ENCODE measurements at regions not wholly inside any gene's neighbourhood (a gene's known extent, or its start where the extent isn't known, plus 50 kb on each side); places are given as distances from the start of the nearest gene placed in this dataset.

GRCh38 chr2:123283431-123283830, 741.7 kb upstream of the CNTNAP5 start:
- H3K79me2 ChIP-seq (ENCODE audit: control insufficient read depth, insufficient read depth, low read length): no peaks in the 10 kb centered on the region
- H3K9me3 ChIP-seq (ENCODE audit: control extremely low read depth in 1 of 3, control insufficient read depth in 2 of 3, insufficient read depth in 1 of 3, low read length in 2 of 3): peaks cover 0 to 1% (median 0%) of the 10 kb centered on the region in 3 donors
- H4K20me1 ChIP-seq (ENCODE audit: control insufficient read depth, insufficient read depth, low read length, poor library complexity, severe bottlenecking): no peaks in the 10 kb centered on the region
- DNase-seq (no peak), ATAC-seq (ENCODE audit: low read depth) (no peak)
- no peak overlapping the region for H3K4me3 ChIP-seq (ENCODE audit: control extremely low read depth in 1 of 5, extremely low read depth in 1 of 5, insufficient read depth in 1 of 5, low read depth in 2 of 5, low read length in 4 of 5)
- H2AFZ ChIP-seq (ENCODE audit: insufficient read depth, low read depth, low read length, poor library complexity, severe bottlenecking): no peak overlapping the region
- ChIA-PET POLR2A (no interaction called here), CTCF (no interaction called here)
- H3K27me3 Mint-ChIP-seq: no peaks in the 10 kb centered on the region
- no peak overlapping the region for H3K27ac Mint-ChIP-seq
- H3K36me3 ChIP-seq (replicated peaks in 1 of 2; ENCODE audit: control extremely low read depth in 1 of 2, control insufficient read depth in 1 of 2, extremely low read depth in 1 of 2, insufficient read depth in 2 of 2, low read length in 1 of 2): no peaks in the 10 kb centered on the region
- no peaks in the 10 kb centered on the region for H3K4me1 ChIP-seq (ENCODE audit: control insufficient read depth in 2 of 2, insufficient read depth in 2 of 2, low read length in 2 of 2)
- intact Hi-C loops (cut with micrococcal nuclease): no loop called here
- H3K9ac ChIP-seq (ENCODE audit: low read length): no peak overlapping the region
- H3K27ac ChIP-seq (ENCODE audit: low read length in 2 of 2): no peak overlapping the region
- no peaks in the 10 kb centered on the region for H3K4me1 Mint-ChIP-seq
- H3K27me3 ChIP-seq (replicated peaks in 1 of 4; ENCODE audit: control extremely low read depth in 1 of 4, control insufficient read depth in 3 of 4, insufficient read depth in 4 of 4, low read length in 3 of 4): no peaks in the 10 kb centered on the region
- no peak overlapping the region for H3K4me2 ChIP-seq (replicated peaks; ENCODE audit: low read depth, low read length, poor library complexity, severe bottlenecking)
- no CpG with 5 or more reads among the region's 2 CpGs for WGBS (ENCODE audit: insufficient coverage)
- H3K4me3 Mint-ChIP-seq: no peak overlapping the region
- H3K9me3 Mint-ChIP-seq (ENCODE audit: insufficient read depth): peaks cover 7% of the 10 kb centered on the region
- TF ChIP-seq CTCF (IDR thresholded peaks at IDR 0.05) (no peak), EZH2 (IDR thresholded peaks at IDR 0.05; ENCODE audit: borderline replicate concordance, insufficient read depth, low read depth, low read length, poor library complexity, severe bottlenecking) (no peak)

GRCh38 chr2:123303731-123304130, 721.4 kb upstream of the CNTNAP5 start:
- Histone ChIP-seq H3K27me3 (replicated peaks in 1 of 4; ENCODE audit: control extremely low read depth in 1 of 4, control insufficient read depth in 3 of 4, insufficient read depth in 4 of 4, low read length in 3 of 4) (no peaks in the 10 kb centered on the region), H3K4me2 (replicated peaks; ENCODE audit: low read depth, low read length, poor library complexity, severe bottlenecking) (no peak overlapping the region), H3K4me3 (ENCODE audit: control extremely low read depth in 1 of 5, extremely low read depth in 1 of 5, insufficient read depth in 1 of 5, low read depth in 2 of 5, low read length in 4 of 5) (no peak overlapping the region), H3K79me2 (ENCODE audit: control insufficient read depth, insufficient read depth, low read length) (no peaks in the 10 kb centered on the region), H4K20me1 (ENCODE audit: control insufficient read depth, insufficient read depth, low read length, poor library complexity, severe bottlenecking) (no peaks in the 10 kb centered on the region), H2AFZ (ENCODE audit: insufficient read depth, low read depth, low read length, poor library complexity, severe bottlenecking) (no peak overlapping the region), H3K36me3 (replicated peaks in 1 of 2; ENCODE audit: control extremely low read depth in 1 of 2, control insufficient read depth in 1 of 2, extremely low read depth in 1 of 2, insufficient read depth in 2 of 2, low read length in 1 of 2) (no peaks in the 10 kb centered on the region), H3K27ac (ENCODE audit: low read length in 2 of 2) (no peak overlapping the region), H3K4me1 (ENCODE audit: control insufficient read depth in 2 of 2, insufficient read depth in 2 of 2, low read length in 2 of 2) (no peaks in the 10 kb centered on the region), H3K9ac (ENCODE audit: low read length) (no peak overlapping the region), H3K9me3 (ENCODE audit: control extremely low read depth in 1 of 3, control insufficient read depth in 2 of 3, insufficient read depth in 1 of 3, low read length in 2 of 3) (no peaks in the 10 kb centered on the region)
- ATAC-seq (ENCODE audit: low read depth) (no peak), DNase-seq (no peak)
- ChIA-PET CTCF (no interaction called here), POLR2A (no interaction called here)
- no peak overlapping the region for H3K27ac Mint-ChIP-seq
- no peaks in the 10 kb centered on the region for H3K4me1 Mint-ChIP-seq
- peaks cover 2% of the 10 kb centered on the region for H3K9me3 Mint-ChIP-seq (ENCODE audit: insufficient read depth)
- no peak overlapping the region for H3K4me3 Mint-ChIP-seq
- no peak for TF ChIP-seq EZH2 (IDR thresholded peaks at IDR 0.05; ENCODE audit: borderline replicate concordance, insufficient read depth, low read depth, low read length, poor library complexity, severe bottlenecking)
- TF ChIP-seq CTCF (IDR thresholded peaks at IDR 0.05): no peak
- no peaks in the 10 kb centered on the region for H3K27me3 Mint-ChIP-seq
- intact Hi-C loops (cut with micrococcal nuclease): no loop called here
- WGBS (ENCODE audit: insufficient coverage): no CpG with 5 or more reads among the region's 1 CpG
